ENCODE measurements at regions not wholly inside any gene's neighbourhood (a gene's known extent, or its start where the extent isn't known, plus 50 kb on each side); places are given as distances from the start of the nearest gene placed in this dataset.

- TF ChIP-seq, protein P1, sequence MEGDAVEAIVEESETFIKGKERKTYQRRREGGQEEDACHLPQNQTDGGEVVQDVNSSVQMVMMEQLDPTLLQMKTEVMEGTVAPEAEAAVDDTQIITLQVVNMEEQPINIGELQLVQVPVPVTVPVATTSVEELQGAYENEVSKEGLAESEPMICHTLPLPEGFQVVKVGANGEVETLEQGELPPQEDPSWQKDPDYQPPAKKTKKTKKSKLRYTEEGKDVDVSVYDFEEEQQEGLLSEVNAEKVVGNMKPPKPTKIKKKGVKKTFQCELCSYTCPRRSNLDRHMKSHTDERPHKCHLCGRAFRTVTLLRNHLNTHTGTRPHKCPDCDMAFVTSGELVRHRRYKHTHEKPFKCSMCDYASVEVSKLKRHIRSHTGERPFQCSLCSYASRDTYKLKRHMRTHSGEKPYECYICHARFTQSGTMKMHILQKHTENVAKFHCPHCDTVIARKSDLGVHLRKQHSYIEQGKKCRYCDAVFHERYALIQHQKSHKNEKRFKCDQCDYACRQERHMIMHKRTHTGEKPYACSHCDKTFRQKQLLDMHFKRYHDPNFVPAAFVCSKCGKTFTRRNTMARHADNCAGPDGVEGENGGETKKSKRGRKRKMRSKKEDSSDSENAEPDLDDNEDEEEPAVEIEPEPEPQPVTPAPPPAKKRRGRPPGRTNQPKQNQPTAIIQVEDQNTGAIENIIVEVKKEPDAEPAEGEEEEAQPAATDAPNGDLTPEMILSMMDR (conservative IDR thresholded peaks at IDR 0.05 in 1 of 2, IDR thresholded peaks at IDR 0.05 in 1 of 2; ENCODE audit: extremely low read depth in 1 of 2, insufficient read depth in 1 of 2, low read depth in 1 of 2, low read length in 2 of 2): no peak
- TF ChIP-seq EZH2 (IDR thresholded peaks at IDR 0.05; ENCODE audit: borderline replicate concordance, low read length): no peak
Observed at GRCh38 chr6:121967631-121968030, 431.8 kb upstream of the HSF2 start.
